Fibroblast of mammary gland (primary cell): ENCODE measurements at regions not wholly inside any gene's neighbourhood (a gene's known extent, or its start where the extent isn't known, plus 50 kb on each side); places are given as distances from the start of the nearest gene placed in this dataset.
A peak's percentile ranks its signal among the peaks of the same experiment; 100 is the strongest.

ENCODE experiments used
- DNase-seq: peaks from one replicate; pipeline ENCODE4 v3.0.0-alpha.2; 2010; ENCODE audit warnings: low read depth
- H3K4me3 ChIP-seq: 2 replicates; pipeline ENCODE4 v1.5.1; 2011; ENCODE audit warnings: low read depth, mild to moderate bottlenecking, low read length, moderate library complexity; ENCODE audit not compliant: control insufficient read depth
- CTCF ChIP-seq: conservative IDR thresholded peaks from 2 replicates; pipeline ENCODE4 v1.5.1; 2011; ENCODE audit warnings: low read depth, low read length, inconsistent platforms; ENCODE audit not compliant: control insufficient read depth, insufficient read depth

GRCh38 chr3:167091226-167091625, 288.9 kb downstream of the ZBBX start:
- TF ChIP-seq CTCF = no peak
- peak; percentile 10 for DNase-seq
- no peak overlapping the region for H3K4me3 ChIP-seq

GRCh38 chr3:167084545-167084944, 295.6 kb downstream of the ZBBX start:
- DNase-seq = no peak
- no peak overlapping the region for H3K4me3 ChIP-seq
- no peak for TF ChIP-seq CTCF

- TF ChIP-seq CTCF = no peak
- H3K4me3 ChIP-seq = no peak overlapping the region
- peak; percentile 30 for DNase-seq
Measured at GRCh38 chr3:167078070-167078622, 302.0 kb downstream of the ZBBX start.

GRCh38 chr3:167067787-167068161, 312.3 kb downstream of the ZBBX start:
- DNase-seq = no peak
- no peak for TF ChIP-seq CTCF
- H3K4me3 ChIP-seq = no peak overlapping the region

DNA sequence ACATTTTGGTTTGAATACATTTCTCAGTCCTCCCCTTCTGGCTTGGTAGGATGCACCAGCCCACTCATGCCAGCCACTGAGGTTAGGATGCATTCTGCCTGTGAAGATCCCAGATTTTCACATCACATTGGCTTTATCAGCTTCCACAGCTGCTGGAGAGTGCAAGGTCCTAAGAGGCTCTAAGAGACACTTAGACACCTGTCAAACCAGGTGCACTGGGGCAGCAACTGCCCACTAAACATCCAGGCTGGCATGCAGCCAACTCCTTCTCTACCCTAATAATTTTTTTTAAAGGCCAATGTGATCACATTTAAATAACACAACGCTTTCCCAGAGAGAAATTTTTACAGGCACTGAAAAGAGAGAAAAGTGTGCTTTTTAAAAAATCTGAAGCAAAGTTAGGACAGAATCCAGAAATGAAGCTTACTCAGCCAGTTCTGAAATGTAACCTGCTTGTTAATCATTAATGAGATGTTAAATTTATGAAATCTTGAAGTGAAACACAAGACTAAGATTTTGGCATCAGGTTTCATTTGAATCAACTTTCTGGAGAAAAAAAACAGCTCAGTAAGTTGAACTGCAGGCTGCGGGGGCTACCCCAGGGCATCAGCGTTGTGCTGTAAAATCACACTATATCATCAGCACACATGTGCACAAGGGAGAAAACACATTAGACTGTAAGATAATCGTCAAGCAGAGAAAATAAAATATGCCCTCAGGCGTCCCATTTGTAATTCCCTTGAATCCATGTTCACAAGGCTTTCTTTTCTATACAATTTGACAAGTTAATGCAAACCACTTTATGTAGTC, 312.9 kb downstream of the ZBBX start:
- no peak for TF ChIP-seq CTCF
- no peak overlapping the region for H3K4me3 ChIP-seq
- DNase-seq = no peak

DNA sequence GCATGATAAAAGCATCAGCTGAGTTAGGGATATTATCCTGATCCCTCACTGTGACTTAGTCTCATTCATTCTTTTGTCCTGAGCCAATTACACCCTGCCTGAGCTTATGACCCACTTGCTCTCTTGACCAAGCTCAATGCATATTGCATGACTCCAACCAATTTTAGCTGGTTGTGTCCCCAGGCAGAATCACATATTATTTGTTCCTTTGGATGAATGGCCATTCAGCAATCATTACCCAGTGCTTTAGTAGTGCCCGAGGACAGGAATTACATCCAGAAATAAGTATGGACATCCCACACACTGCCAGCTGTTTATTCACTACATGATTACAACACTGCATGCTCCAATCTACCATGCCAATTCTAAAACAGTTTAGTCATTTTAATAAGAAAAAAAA, 322.5 kb downstream of the ZBBX start:
- no peak for DNase-seq
- no peak overlapping the region for H3K4me3 ChIP-seq
- TF ChIP-seq CTCF = no peak
